T47D (cell line): ENCODE measurements at regions not wholly inside any gene's neighbourhood (a gene's known extent, or its start where the extent isn't known, plus 50 kb on each side); places are given as distances from the start of the nearest gene placed in this dataset.
A peak's percentile ranks its signal among the peaks of the same experiment; 100 is the strongest.

Source experiments
- DNase-seq, 2 experiments: peaks; one replicate each; pipeline versions ENCODE4 v3.0.0 to v3.0.0-alpha.2; 2011 to 2012; ENCODE audit warnings: low read depth in 1 of 2, low spot score in 1 of 2
- JUND ChIP-seq: IDR thresholded peaks from 2 replicates; pipeline ENCODE4 v1.6.1; 2012; ENCODE audit warnings: low read depth
- in situ Hi-C: cut with HindIII; loops from 2 replicates; pipeline ENCODE4 v1.10.0; 2016; ENCODE audit warnings: low sequenced_read_pairs, low pct_unique_long_range_greater_than_20kb

GRCh38 chr5:121263456-121263855, 588.2 kb upstream of the FTMT start:
- TF ChIP-seq JUND = no peak
- no peak for DNase-seq

GRCh38 chr5:121264605-121265004, 587.1 kb upstream of the FTMT start:
- in situ Hi-C loops = no loop called here
- DNase-seq = no peak
- TF ChIP-seq JUND = no peak

More at GRCh38 chr5:121263456-121263855, 588.2 kb upstream of the FTMT start:
- in situ Hi-C loops = no loop called here

DNA sequence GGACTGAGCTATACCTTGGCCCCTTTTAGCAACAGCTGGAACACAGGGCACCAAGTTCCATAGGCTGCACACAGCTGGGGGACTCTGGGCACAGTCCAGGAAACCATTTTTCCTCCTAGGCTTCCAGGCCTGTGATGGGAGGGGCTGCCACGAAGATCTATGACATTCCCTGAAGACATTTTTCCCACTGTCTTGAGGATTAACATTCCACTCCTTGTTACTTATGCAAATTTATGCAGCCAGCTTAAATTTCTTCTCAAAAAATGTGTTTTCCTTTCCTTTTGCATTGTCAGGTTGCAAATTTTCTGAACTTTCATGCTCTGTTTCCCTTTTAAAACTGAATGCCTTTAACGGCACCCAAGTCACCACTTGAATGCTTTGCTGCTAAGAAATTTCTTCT, 580.1 kb upstream of the FTMT start:
- no peak for TF ChIP-seq JUND
- in situ Hi-C loops = no loop called here
- no peak for DNase-seq

DNA sequence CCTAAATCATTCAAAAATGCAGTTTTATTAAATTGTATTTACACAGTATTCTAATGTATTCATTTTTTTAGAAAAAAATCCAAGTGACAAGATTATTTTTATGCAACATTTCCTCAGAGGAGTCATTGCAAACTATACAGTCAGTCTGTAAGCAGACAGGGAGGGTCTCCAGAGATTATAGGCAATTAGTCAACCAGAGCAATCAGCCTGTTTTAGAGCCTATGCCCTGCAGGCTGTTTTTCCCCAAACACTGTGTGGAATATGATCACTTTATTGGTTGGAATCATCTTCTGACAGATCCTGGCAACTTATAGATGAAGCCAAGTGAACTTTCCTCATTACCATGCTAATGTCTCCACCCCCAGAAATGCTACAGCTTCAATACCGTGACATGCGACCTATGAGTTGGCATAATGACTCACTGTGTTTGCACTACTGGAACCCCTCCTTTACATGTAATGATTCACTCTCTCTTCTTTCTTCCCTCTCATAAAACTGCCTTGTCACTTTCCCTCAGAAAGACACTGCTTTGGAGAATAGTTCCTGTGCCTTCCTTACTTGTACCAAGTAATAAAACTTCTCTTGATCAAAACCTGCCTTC, 577.7 kb upstream of the FTMT start:
- in situ Hi-C loops = no loop called here
- TF ChIP-seq JUND = no peak
- DNase-seq = peak in 1 of 2 experiments; percentile 13

DNA sequence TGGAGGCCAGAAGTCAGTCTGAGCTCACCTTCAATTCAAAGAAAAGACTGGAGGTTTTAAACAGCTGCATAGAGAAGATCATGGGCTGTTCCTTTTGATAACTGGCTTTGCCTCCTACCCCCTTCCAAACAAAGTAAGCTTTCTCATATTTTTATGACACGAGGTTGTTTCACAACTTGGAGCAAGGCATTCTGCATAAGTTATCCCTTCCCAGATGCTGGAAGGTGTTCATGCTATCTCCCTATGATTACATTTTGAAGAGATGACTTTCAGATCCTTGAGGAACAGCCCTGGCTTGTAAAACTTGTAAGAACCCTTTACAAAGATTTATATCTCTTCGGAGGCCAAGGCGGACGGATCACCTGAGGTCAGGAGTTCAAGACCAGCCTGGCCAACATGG, 571.9 kb upstream of the FTMT start:
- no peak for DNase-seq
- in situ Hi-C loops = no loop called here
- no peak for TF ChIP-seq JUND

GRCh38 chr5:121285801-121286521, 565.7 kb upstream of the FTMT start:
- no peak for DNase-seq
- no peak for TF ChIP-seq JUND
- in situ Hi-C loops = no loop called here

GRCh38 chr5:121288781-121289180, 562.9 kb upstream of the FTMT start:
- in situ Hi-C loops = no loop called here
- no peak for TF ChIP-seq JUND
- no peak for DNase-seq

- no peak for TF ChIP-seq JUND
- in situ Hi-C loops = no loop called here
Measured at GRCh38 chr5:121292664-121293063, 559.0 kb upstream of the FTMT start.

GRCh38 chr5:121296356-121296755, 555.3 kb upstream of the FTMT start:
- DNase-seq = no peak

More at GRCh38 chr5:121292664-121293063, 559.0 kb upstream of the FTMT start:
- no peak for DNase-seq

DNA sequence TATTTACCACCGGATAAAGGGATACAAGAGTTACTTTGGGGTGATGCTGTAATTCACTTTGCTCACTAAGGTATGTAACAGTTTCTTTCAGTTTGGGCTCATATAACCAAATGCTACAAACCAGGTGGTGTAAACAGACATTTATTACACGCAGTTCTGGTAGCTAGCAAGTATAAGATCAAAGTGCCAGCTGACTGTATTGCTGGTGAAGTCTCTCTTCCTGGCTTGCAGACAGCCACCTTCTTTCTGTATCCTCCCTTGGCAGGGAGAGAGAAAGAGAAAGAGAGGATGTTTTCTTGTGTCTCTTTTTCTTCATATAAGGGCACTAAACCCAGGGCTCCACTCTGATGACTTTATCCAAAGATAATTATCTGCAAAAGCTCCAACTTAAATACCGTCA, 552.5 kb upstream of the FTMT start:
- in situ Hi-C loops = no loop called here
- no peak for DNase-seq
- TF ChIP-seq JUND = no peak

More at GRCh38 chr5:121296356-121296755, 555.3 kb upstream of the FTMT start:
- TF ChIP-seq JUND = no peak
- in situ Hi-C loops = no loop called here

- no peak for TF ChIP-seq JUND
- DNase-seq = no peak
- in situ Hi-C loops = no loop called here
Measured at GRCh38 chr5:121304838-121305237, 546.8 kb upstream of the FTMT start.

DNA sequence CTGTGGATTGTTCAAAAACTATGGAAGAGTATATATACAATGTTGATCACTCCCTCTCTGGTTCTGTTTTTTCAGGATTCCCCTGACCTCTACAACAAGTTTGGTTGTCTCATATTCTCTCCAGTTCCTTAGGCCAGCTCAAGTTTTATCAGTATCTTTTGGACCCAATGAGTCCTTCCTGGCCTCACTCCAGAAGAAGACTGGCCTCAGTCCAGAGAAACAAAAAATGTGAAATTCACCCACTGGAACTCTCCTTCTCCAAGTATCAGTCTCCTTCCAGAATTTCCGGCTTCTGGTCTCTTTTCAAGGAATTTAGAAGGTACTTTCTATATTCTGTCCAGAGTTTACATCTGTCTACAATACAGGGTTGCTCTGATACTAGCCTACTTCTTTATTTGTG, 537.8 kb upstream of the FTMT start:
- no peak for TF ChIP-seq JUND
- no peak for DNase-seq
- in situ Hi-C loops = no loop called here

GRCh38 chr5:121315786-121316185, 535.9 kb upstream of the FTMT start:
- in situ Hi-C loops = no loop called here
- TF ChIP-seq JUND = no peak
- no peak for DNase-seq
